HepG2 (cell line): ENCODE measurements at regions not wholly inside any gene's neighbourhood (a gene's known extent, or its start where the extent isn't known, plus 50 kb on each side); places are given as distances from the start of the nearest gene placed in this dataset.

Experiments
- ATAC-seq: fragments of 200-7000 bp; cut with Tn5 transposase; 3 replicates; pipeline ENCODE4 v1.9.1; 2020; ENCODE audit warnings: mild to moderate bottlenecking, moderate library complexity
- BruUV-seq: library from RNA; stranded (reverse); fragments of 400-500 nt; replicated peaks from 2 replicates; lab custom pipeline; 2021; lab: Mats Ljungman, UMichigan
- CTCF ChIA-PET: fragments of 300-600 bp; formaldehyde crosslinking; extraction: SDS; loops from one replicate; lab custom pipeline; 2021; ENCODE audit warnings: low total read pairs, inconsistent platforms, low intra/inter-chr PET ratio; lab: Yijun Ruan, JAX
- POLR2A ChIA-PET: fragments of 350-600 bp; sonication (Branson Sonifier 250); formaldehyde crosslinking; loops from one replicate; lab custom pipeline; 2020; ENCODE audit warnings: antibody characterized with exemption, inconsistent platforms; lab: Yijun Ruan, JAX
- DNase-seq: peaks from one replicate; pipeline ENCODE4 v3.0.0-alpha.2; 2015; ENCODE audit warnings: low spot score
- FAIRE-seq: peaks from 3 replicates; lab custom pipeline; 2011; peaks lifted over from hg19 to GRCh38; lab: Jason Lieb, UNC
- H2AFZ ChIP-seq: one replicate; pipeline ENCODE4 v1.6.1; 2011; ENCODE audit warnings: low read length, inconsistent platforms
- H3K27ac ChIP-seq: fragments of 300-600 bp; 3 replicates; pipeline ENCODE4 v1.8.0; 2011; ENCODE audit warnings: mixed run types, mild to moderate bottlenecking, mixed read lengths, low read length, inconsistent platforms; ENCODE audit not compliant: insufficient read depth; ENCODE audit errors: extremely low read length
- H3K27me3 ChIP-seq, 2 experiments: fragments of 200-600 bp in 1 of 2; 2 replicates in 1 of 2; 3 replicates in 1 of 2; pipeline versions ENCODE4 v1.6.0 to v1.8.0; 2011; ENCODE audit warnings: low read length in 2 of 2, mild to moderate bottlenecking in 2 of 2, moderate library complexity in 2 of 2, inconsistent platforms in 1 of 2; ENCODE audit not compliant: insufficient read depth in 2 of 2, control insufficient read depth in 1 of 2
- H3K36me3 ChIP-seq, 2 experiments: fragments of 200-600 bp in 1 of 2; replicated peaks in 1 of 2; 2 replicates in 1 of 2; 3 replicates in 1 of 2; pipeline versions ENCODE4 v1.5.1 to v1.8.0; 2011; ENCODE audit warnings: low read length in 2 of 2, inconsistent platforms in 1 of 2; ENCODE audit not compliant: insufficient read depth in 2 of 2, control insufficient read depth in 1 of 2
- H3K4me1 ChIP-seq: 2 replicates; pipeline ENCODE4 v1.5.1; 2012; ENCODE audit warnings: low read length, inconsistent platforms; ENCODE audit not compliant: insufficient read depth
- H3K4me2 ChIP-seq: 2 replicates; pipeline ENCODE4 v1.6.0; 2011; ENCODE audit warnings: low read depth, low read length, inconsistent platforms
- H3K4me3 ChIP-seq, 3 experiments: fragments of 200-600 bp in 1 of 3; sonication (generic), shearing (Covaris generic) in 1 of 3; replicated peaks in 1 of 3; 2 replicates each; pipeline ENCODE4 v1.5.1; 2011 to 2016; ENCODE audit warnings: low read length in 3 of 3, inconsistent platforms in 2 of 3, low read depth in 2 of 3, mild to moderate bottlenecking in 2 of 3, control low read depth in 1 of 3, mixed read lengths in 1 of 3; ENCODE audit not compliant: insufficient read depth in 1 of 3
- H3K79me2 ChIP-seq: one replicate; pipeline ENCODE4 v1.6.1; 2011; ENCODE audit warnings: low read length, inconsistent platforms; ENCODE audit not compliant: insufficient read depth
- H3K9ac ChIP-seq: 2 replicates; pipeline ENCODE4 v1.6.0; 2011; ENCODE audit warnings: mild to moderate bottlenecking, low read depth, low read length, inconsistent platforms; ENCODE audit not compliant: insufficient read depth
- H3K9me3 ChIP-seq: 2 replicates; pipeline ENCODE4 v1.5.1; 2012; ENCODE audit warnings: mild to moderate bottlenecking, low read length
- H4K20me1 ChIP-seq: 2 replicates; pipeline ENCODE4 v1.6.0; 2011; ENCODE audit warnings: inconsistent platforms, mild to moderate bottlenecking, low read length, moderate library complexity; ENCODE audit not compliant: insufficient read depth
- ETV5 ChIP-seq: IDR thresholded peaks from 2 replicates; pipeline ENCODE4 v1.6.1; 2018; ENCODE audit warnings: missing biosample characterization, missing genetic modification reagents, inconsistent platforms, borderline replicate concordance
- MEF2D ChIP-seq: sonication (generic); formaldehyde crosslinking; IDR thresholded peaks from 2 replicates; pipeline ENCODE4 v1.5.1; 2020; ENCODE audit warnings: mild to moderate bottlenecking, missing genetic modification reagents
- NCOA5 ChIP-seq: sonication (generic); formaldehyde crosslinking; IDR thresholded peaks from 2 replicates; pipeline ENCODE4 v1.4.0; 2020; ENCODE audit warnings: missing genetic modification reagents
- POLR2AphosphoS5 ChIP-seq: IDR thresholded peaks from 2 replicates; pipeline ENCODE4 v1.6.1; 2012; ENCODE audit warnings: low read depth, low read length
- TAF15 ChIP-seq: fragments of 200-400 bp; formaldehyde crosslinking; IDR thresholded peaks from one replicate; pipeline ENCODE4 v1.6.1; 2018; ENCODE audit warnings: mild to moderate bottlenecking, low read depth, low read length; ENCODE audit not compliant: poor library complexity, severe bottlenecking
- ZBTB43 ChIP-seq: sonication (generic); formaldehyde crosslinking; conservative IDR thresholded peaks from 2 replicates; pipeline ENCODE4 v1.4.0; 2020; ENCODE audit warnings: missing genetic modification reagents
- ZNF160 ChIP-seq: sonication (generic); formaldehyde crosslinking; IDR thresholded peaks from 2 replicates; pipeline ENCODE4 v1.8.0; 2022; ENCODE audit warnings: mild to moderate bottlenecking, inconsistent platforms, missing genetic modification reagents
- ZNF282 ChIP-seq: fragments of 450-650 bp; IDR thresholded peaks from 2 replicates; pipeline ENCODE4 v1.6.1; 2018; ENCODE audit not compliant: partially characterized antibody
- ZNF30 ChIP-seq: sonication (generic); formaldehyde crosslinking; IDR thresholded peaks from 2 replicates; pipeline ENCODE4 v1.5.0; 2020; ENCODE audit warnings: mild to moderate bottlenecking, missing genetic modification reagents
- ZNF441 ChIP-seq: sonication (generic); formaldehyde crosslinking; IDR thresholded peaks from 2 replicates; pipeline ENCODE4 v1.7.0; 2021; ENCODE audit warnings: missing genetic modification reagents, borderline replicate concordance
- ZNF510 ChIP-seq: sonication (generic); formaldehyde crosslinking; IDR thresholded peaks from 2 replicates; pipeline ENCODE4 v1.4.0; 2020; ENCODE audit warnings: low read depth, mild to moderate bottlenecking, missing genetic modification reagents
- ZNF672 ChIP-seq: sonication (generic); formaldehyde crosslinking; IDR thresholded peaks from 2 replicates; pipeline ENCODE4 v1.8.1; 2022; ENCODE audit warnings: missing genetic modification reagents
- ZNF740 ChIP-seq: sonication (generic); formaldehyde crosslinking; IDR thresholded peaks from 2 replicates; pipeline ENCODE4 v1.4.0; 2020; ENCODE audit warnings: missing genetic modification reagents
- ZNF746 ChIP-seq: sonication (generic); formaldehyde crosslinking; IDR thresholded peaks from 2 replicates; pipeline ENCODE4 v1.8.0; 2022; ENCODE audit warnings: mild to moderate bottlenecking, missing genetic modification reagents
- WGBS: methylation state at CpG from one replicate; pipeline ENCODE4 v1.1.6; 2017; ENCODE audit warnings: low lambda C conversion rate; 5-methylcytosine and 5-hydroxymethylcytosine counted together
- in situ Hi-C: cut with HindIII; loops from 2 replicates; pipeline ENCODE4 v1.10.0; 2017; ENCODE audit warnings: low pct_unique_long_range_greater_than_20kb; ENCODE audit not compliant: extremely low pct_ligation_motif_present
- intact Hi-C: fragments of 100-400 bp; cut with micrococcal nuclease; formaldehyde crosslinking; loops from one replicate; pipeline ENCODE4 v1.10.0; 2022; ENCODE audit not compliant: unreplicated experiment
- TF ChIP-seq, protein P1 (sequence below): sonication (generic); formaldehyde crosslinking; IDR thresholded peaks from 2 replicates; pipeline ENCODE4 v1.5.0; 2020; ENCODE audit warnings: mild to moderate bottlenecking, low read depth, missing genetic modification reagents, borderline replicate concordance
- TF ChIP-seq, protein P2 (sequence below): sonication (generic); formaldehyde crosslinking; IDR thresholded peaks from one replicate; pipeline ENCODE4 v1.5.1; 2020; ENCODE audit warnings: mild to moderate bottlenecking, missing genetic modification reagents; ENCODE audit errors: not compliant biosample characterization

- 0 out of 5 replicates have a peak, but pooled peaks cover 0 to 3% of the 10 kb centered on the region in 2 experiments for H3K27me3 ChIP-seq
- in situ Hi-C loops (no loop called here), intact Hi-C loops (no loop called here)
- H3K9me3 ChIP-seq: peaks cover 9% of the 10 kb centered on the region
- TF ChIP-seq, protein P1, sequence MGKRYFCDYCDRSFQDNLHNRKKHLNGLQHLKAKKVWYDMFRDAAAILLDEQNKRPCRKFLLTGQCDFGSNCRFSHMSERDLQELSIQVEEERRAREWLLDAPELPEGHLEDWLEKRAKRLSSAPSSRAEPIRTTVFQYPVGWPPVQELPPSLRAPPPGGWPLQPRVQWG (CRISPR knock-in tag): no peak
- no peak for TF ChIP-seq TAF15
- TF ChIP-seq ZNF160 (CRISPR knock-in tag): no peak
- no peak for TF ChIP-seq POLR2AphosphoS5
- TF ChIP-seq ETV5: no peak
- no peak for TF ChIP-seq ZNF441 (CRISPR knock-in tag)
- TF ChIP-seq, protein P2, sequence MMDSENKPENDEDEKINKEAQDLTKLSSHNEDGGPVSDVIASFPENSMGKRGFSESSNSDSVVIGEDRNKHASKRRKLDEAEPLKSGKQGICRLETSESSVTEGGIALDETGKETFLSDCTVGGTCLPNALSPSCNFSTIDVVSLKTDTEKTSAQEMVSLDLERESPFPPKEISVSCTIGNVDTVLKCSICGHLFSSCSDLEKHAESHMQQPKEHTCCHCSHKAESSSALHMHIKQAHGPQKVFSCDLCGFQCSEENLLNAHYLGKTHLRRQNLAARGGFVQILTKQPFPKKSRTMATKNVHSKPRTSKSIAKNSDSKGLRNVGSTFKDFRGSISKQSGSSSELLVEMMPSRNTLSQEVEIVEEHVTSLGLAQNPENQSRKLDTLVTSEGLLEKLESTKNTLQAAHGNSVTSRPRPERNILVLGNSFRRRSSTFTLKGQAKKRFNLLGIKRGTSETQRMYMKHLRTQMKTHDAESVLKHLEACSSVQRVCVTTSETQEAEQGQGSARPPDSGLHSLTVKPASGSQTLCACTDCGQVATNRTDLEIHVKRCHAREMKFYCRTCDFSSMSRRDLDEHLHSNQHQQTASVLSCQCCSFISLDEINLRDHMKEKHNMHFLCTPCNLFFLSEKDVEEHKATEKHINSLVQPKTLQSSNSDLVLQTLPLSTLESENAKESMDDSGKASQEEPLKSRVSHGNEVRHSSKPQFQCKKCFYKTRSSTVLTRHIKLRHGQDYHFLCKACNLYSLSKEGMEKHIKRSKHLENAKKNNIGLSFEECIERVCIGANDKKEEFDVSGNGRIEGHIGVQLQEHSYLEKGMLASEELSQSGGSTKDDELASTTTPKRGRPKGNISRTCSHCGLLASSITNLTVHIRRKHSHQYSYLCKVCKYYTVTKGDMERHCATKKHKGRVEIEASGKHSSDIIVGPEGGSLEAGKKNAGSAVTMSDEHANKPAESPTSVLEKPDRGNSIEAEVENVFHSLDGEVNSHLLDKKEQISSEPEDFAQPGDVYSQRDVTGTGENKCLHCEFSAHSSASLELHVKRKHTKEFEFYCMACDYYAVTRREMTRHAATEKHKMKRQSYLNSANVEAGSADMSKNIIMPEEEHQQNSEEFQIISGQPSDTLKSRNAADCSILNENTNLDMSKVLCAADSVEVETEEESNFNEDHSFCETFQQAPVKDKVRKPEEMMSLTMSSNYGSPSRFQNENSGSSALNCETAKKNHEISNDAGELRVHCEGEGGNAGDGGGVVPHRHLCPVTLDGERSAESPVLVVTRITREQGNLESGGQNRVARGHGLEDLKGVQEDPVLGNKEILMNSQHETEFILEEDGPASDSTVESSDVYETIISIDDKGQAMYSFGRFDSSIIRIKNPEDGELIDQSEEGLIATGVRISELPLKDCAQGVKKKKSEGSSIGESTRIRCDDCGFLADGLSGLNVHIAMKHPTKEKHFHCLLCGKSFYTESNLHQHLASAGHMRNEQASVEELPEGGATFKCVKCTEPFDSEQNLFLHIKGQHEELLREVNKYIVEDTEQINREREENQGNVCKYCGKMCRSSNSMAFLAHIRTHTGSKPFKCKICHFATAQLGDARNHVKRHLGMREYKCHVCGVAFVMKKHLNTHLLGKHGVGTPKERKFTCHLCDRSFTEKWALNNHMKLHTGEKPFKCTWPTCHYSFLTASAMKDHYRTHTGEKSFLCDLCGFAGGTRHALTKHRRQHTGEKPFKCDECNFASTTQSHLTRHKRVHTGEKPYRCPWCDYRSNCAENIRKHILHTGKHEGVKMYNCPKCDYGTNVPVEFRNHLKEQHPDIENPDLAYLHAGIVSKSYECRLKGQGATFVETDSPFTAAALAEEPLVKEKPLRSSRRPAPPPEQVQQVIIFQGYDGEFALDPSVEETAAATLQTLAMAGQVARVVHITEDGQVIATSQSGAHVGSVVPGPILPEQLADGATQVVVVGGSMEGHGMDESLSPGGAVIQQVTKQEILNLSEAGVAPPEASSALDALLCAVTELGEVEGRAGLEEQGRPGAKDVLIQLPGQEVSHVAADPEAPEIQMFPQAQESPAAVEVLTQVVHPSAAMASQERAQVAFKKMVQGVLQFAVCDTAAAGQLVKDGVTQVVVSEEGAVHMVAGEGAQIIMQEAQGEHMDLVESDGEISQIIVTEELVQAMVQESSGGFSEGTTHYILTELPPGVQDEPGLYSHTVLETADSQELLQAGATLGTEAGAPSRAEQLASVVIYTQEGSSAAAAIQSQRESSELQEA (CRISPR knock-in tag): no peak
- TF ChIP-seq ZNF672 (CRISPR knock-in tag): no peak
- no peak for TF ChIP-seq NCOA5 (CRISPR knock-in tag)
- no peak for TF ChIP-seq ZNF510 (CRISPR knock-in tag)
- TF ChIP-seq ZBTB43 (CRISPR knock-in tag): no peak
- TF ChIP-seq ZNF740: no peak
- no peak for TF ChIP-seq ZNF30 (CRISPR knock-in tag)
- no peak for TF ChIP-seq ZNF282
- no peak for TF ChIP-seq MEF2D (CRISPR knock-in tag)
- TF ChIP-seq ZNF746 (CRISPR knock-in tag): no peak
- TF ChIP-seq, all 625 proteins: peak for 0
- Histone ChIP-seq H2AFZ (no peak overlapping the region), H4K20me1 (no peaks in the 10 kb centered on the region), H3K4me3 (no peak overlapping the region), H3K36me3 (no peaks in the 10 kb centered on the region), H3K4me1 (no peaks in the 10 kb centered on the region), H3K79me2 (no peaks in the 10 kb centered on the region), H3K27ac (no peak overlapping the region), H3K4me2 (no peak overlapping the region), H3K9ac (no peak overlapping the region)
- FAIRE-seq (no peak), DNase-seq (no peak), ATAC-seq (no peak)
- ChIA-PET CTCF (no interaction called here), POLR2A (no interaction called here)
- BruUV-seq: no TSS peak
- WGBS: 35% methylated on average over 5 of the region's 20 CpGs
Observed at GRCh38 chr22:27195094-27195493, 537.7 kb downstream of the MIAT start.
